Prostate gland (tissue), 2 donors: ENCODE measurements at regions not wholly inside any gene's neighbourhood (a gene's known extent, or its start where the extent isn't known, plus 50 kb on each side); places are given as distances from the start of the nearest gene placed in this dataset.

Experiments used
- CTCF ChIP-seq, 4 experiments: fragments of 200-600 bp in 2 of 4; fragments of 450-650 bp in 2 of 4; sonication (generic) in 2 of 4; IDR thresholded peaks; 1 replicate in 3 of 4; 2 replicates in 1 of 4; pipeline ENCODE4 v1.5.1; 2016 to 2019; ENCODE audit warnings: antibody characterized with exemption in 4 of 4, mild to moderate bottlenecking in 2 of 4, moderate library complexity in 2 of 4
- POLR2AphosphoS5 ChIP-seq: sonication (generic); formaldehyde crosslinking; IDR thresholded peaks from one replicate; pipeline ENCODE4 v1.6.1; 2017; ENCODE audit warnings: antibody characterized with exemption

GRCh38 chr11:95706974-95707387 lies 82.6 kb downstream of the FAM76B start:
- no peak for TF ChIP-seq CTCF (IDR thresholded peaks at IDR 0.05)
- TF ChIP-seq POLR2AphosphoS5 = no peak
